IPS-18a (cell line): ENCODE measurements at regions not wholly inside any gene's neighbourhood (a gene's known extent, or its start where the extent isn't known, plus 50 kb on each side); places are given as distances from the start of the nearest gene placed in this dataset.

Experiments
- H3K27ac ChIP-seq: one replicate; pipeline ENCODE4 v1.5.1; 2013; ENCODE audit warnings: low read length
- H3K27me3 ChIP-seq: one replicate; pipeline ENCODE4 v1.6.1; 2013; ENCODE audit warnings: mild to moderate bottlenecking, low read length; ENCODE audit not compliant: control insufficient read depth, insufficient read depth
- H3K36me3 ChIP-seq: one replicate; pipeline ENCODE4 v1.6.1; 2013; ENCODE audit warnings: low read depth, low read length; ENCODE audit not compliant: control insufficient read depth
- H3K4me1 ChIP-seq: one replicate; pipeline ENCODE4 v1.6.1; 2013; ENCODE audit warnings: low read depth, low read length; ENCODE audit not compliant: control insufficient read depth
- H3K4me3 ChIP-seq: one replicate; pipeline ENCODE4 v1.5.1; 2013; ENCODE audit warnings: low read length
- H3K9ac ChIP-seq: one replicate; pipeline ENCODE4 v1.6.1; 2013; ENCODE audit warnings: mild to moderate bottlenecking, low read length, moderate library complexity
- H3K9me3 ChIP-seq: one replicate; pipeline ENCODE4 v1.6.1; 2013; ENCODE audit warnings: low read depth, low read length; ENCODE audit not compliant: control insufficient read depth

DNA sequence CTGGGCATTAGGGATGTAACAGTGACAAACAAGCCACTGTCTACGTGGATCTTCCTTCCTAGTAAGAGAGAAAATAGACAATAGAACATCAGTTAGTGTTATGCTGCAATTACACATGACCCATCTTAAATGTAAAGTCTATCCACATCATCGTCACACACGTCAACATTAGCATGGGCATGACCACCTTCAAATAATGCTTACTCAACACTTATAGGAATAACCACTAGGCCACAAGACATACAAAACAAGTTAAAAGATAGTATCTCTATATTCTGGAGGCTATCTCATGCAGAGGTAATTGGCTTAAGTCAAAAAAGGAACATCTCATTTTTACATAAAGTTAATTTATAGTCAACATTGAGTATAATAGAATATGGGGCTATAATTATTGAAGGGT is 156.5 kb downstream of the MOXD1 start:
- H3K9ac ChIP-seq = no peak overlapping the region
- no peaks in the 10 kb centered on the region for H3K4me1 ChIP-seq
- no peaks in the 10 kb centered on the region for H3K27me3 ChIP-seq
- no peak overlapping the region for H3K27ac ChIP-seq
- H3K9me3 ChIP-seq = no peaks in the 10 kb centered on the region
- no peak overlapping the region for H3K4me3 ChIP-seq
- H3K36me3 ChIP-seq = no peaks in the 10 kb centered on the region

DNA sequence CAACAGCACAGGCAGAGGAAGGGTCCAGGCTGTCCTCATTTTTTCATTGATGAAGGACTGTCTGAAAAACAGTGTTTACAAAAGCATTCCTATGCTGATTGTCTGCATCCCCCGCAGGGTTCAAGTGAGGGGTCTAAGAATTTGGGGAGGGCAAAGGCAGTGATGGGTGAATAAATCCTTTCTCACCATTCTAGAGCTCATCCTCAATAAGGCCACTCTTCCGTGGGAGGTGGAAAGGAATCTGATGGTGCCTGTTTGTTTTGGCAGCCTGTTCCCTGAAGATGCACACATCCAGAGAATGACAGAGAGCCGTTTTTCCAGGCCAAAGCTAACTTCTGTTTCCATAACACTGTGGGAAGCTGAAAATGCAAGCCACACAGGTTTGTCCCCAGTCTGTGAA is 164.5 kb downstream of the MOXD1 start:
- no peaks in the 10 kb centered on the region for H3K27me3 ChIP-seq
- H3K27ac ChIP-seq = no peak overlapping the region
- no peaks in the 10 kb centered on the region for H3K36me3 ChIP-seq
- no peaks in the 10 kb centered on the region for H3K9me3 ChIP-seq
- no peak overlapping the region for H3K9ac ChIP-seq
- H3K4me1 ChIP-seq = peaks cover 9% of the 10 kb centered on the region
- H3K4me3 ChIP-seq = no peak overlapping the region

- Histone ChIP-seq H3K4me1 (peaks cover 9% of the 10 kb centered on the region), H3K9ac (no peak overlapping the region), H3K36me3 (no peaks in the 10 kb centered on the region), H3K9me3 (no peaks in the 10 kb centered on the region), H3K27me3 (no peaks in the 10 kb centered on the region), H3K27ac (no peak overlapping the region), H3K4me3 (no peak overlapping the region)
Measured at GRCh38 chr6:132236281-132236680, 165.0 kb downstream of the MOXD1 start.

GRCh38 chr6:132235596-132236280 is 165.5 kb downstream of the MOXD1 start:
- H3K27ac ChIP-seq = no peak overlapping the region
- no peaks in the 10 kb centered on the region for H3K36me3 ChIP-seq
- H3K9me3 ChIP-seq = no peaks in the 10 kb centered on the region
- no peaks in the 10 kb centered on the region for H3K27me3 ChIP-seq
- H3K4me3 ChIP-seq = no peak overlapping the region
- H3K9ac ChIP-seq = no peak overlapping the region
- peaks cover 9% of the 10 kb centered on the region for H3K4me1 ChIP-seq

DNA sequence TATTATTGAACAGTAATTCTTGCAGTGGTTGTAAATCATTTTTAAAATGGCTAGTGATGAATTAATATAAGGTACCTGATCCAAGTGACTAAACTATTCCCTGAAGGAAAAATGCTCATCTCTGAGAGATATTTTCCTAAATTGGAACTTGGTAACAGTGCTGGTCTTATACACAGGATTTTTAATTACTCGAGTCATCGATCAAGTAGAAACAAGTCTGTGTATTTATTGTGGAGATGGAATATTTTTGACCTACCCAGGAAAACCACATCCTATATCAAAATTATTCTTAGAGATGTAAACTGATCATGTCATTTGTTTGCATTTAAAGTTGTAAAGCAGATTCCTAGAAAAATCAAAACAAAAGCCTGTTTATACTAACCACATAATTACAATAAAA is 166.9 kb downstream of the MOXD1 start:
- H3K27ac ChIP-seq = no peak overlapping the region
- H3K4me1 ChIP-seq = peaks cover 9% of the 10 kb centered on the region
- no peaks in the 10 kb centered on the region for H3K27me3 ChIP-seq
- no peaks in the 10 kb centered on the region for H3K36me3 ChIP-seq
- H3K9me3 ChIP-seq = no peaks in the 10 kb centered on the region
- no peak overlapping the region for H3K9ac ChIP-seq
- no peak overlapping the region for H3K4me3 ChIP-seq

GRCh38 chr6:132231121-132231884 is 170.0 kb downstream of the MOXD1 start:
- Histone ChIP-seq H3K36me3 (no peaks in the 10 kb centered on the region), H3K9me3 (no peaks in the 10 kb centered on the region), H3K27me3 (no peaks in the 10 kb centered on the region), H3K4me1 (peaks cover 3% of the 10 kb centered on the region), H3K27ac (no peak overlapping the region), H3K4me3 (no peak overlapping the region), H3K9ac (no peak overlapping the region)

DNA sequence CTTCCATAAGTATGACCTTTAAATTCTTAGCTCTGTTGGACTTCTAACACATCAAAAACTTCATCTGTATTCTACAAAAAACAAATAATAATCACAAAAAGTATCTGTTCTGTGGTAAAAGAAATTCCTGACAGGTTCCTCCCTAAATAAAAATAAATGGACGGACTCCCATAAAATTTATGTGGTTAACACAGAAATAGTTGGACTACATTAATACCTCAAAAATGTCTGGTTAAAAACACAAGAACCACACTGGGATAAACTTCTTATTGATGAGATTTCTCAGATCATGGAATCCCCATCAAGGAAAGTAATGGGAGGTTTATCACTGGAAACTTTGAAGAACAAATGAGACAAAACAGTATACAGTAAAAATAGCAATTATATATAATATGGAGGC is 172.4 kb downstream of the MOXD1 start:
- Histone ChIP-seq H3K4me3 (no peak overlapping the region), H3K4me1 (peaks cover 3% of the 10 kb centered on the region), H3K27ac (no peak overlapping the region), H3K27me3 (no peaks in the 10 kb centered on the region), H3K36me3 (no peaks in the 10 kb centered on the region), H3K9me3 (no peaks in the 10 kb centered on the region), H3K9ac (no peak overlapping the region)

- Histone ChIP-seq H3K36me3 (no peaks in the 10 kb centered on the region), H3K27ac (no peak overlapping the region), H3K9ac (no peak overlapping the region), H3K4me3 (no peak overlapping the region), H3K9me3 (no peaks in the 10 kb centered on the region), H3K27me3 (no peaks in the 10 kb centered on the region), H3K4me1 (peaks cover 3% of the 10 kb centered on the region)
Measured at GRCh38 chr6:132227904-132228303, 173.4 kb downstream of the MOXD1 start.

- Histone ChIP-seq H3K4me1 (peaks cover 3% of the 10 kb centered on the region), H3K4me3 (no peak overlapping the region), H3K27ac (no peak overlapping the region), H3K36me3 (no peaks in the 10 kb centered on the region), H3K9ac (no peak overlapping the region), H3K27me3 (no peaks in the 10 kb centered on the region), H3K9me3 (no peaks in the 10 kb centered on the region)
Measured at GRCh38 chr6:132224943-132225342, 176.3 kb downstream of the MOXD1 start.

DNA sequence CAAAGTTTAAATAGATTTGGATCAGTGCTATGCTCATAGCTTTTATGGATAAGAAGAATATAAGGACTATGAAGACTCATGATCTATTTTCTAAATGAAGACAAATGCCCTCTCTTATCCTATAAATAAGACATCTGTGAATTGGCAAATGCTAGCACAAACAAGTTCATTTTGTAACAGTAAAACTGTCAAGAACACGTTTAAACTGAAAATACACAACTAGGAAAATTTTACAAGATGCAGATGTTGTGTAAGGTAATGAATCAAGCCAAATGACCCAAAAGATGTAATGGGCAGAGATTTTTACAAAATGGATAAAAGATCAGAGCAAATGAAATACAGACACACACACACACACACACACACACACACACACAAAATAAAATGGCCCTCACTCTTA is 180.5 kb downstream of the MOXD1 start:
- Histone ChIP-seq H3K4me1 (no peaks in the 10 kb centered on the region), H3K36me3 (no peaks in the 10 kb centered on the region), H3K27ac (no peak overlapping the region), H3K9me3 (no peaks in the 10 kb centered on the region), H3K9ac (no peak overlapping the region), H3K27me3 (no peaks in the 10 kb centered on the region), H3K4me3 (no peak overlapping the region)

DNA sequence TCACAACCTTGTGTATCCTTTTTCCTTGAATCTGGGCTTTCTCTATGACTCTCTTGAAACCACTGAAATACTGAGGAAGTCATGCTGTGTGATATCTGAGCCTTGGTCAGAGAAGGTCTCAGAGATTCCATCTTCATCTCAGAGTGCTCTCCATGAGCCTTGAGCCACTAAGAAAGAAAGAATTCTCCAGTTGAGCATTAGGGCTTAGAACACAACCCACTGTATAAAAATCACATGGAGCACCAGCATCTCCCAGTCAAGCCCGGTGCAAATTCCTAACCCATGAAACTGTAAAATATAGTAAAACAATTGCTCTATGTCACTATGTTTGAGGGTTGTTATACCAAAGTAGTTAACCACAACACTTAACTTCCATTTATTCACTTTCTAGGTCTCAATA is 181.4 kb downstream of the MOXD1 start:
- no peaks in the 10 kb centered on the region for H3K9me3 ChIP-seq
- no peak overlapping the region for H3K27ac ChIP-seq
- no peak overlapping the region for H3K9ac ChIP-seq
- H3K4me1 ChIP-seq = no peaks in the 10 kb centered on the region
- no peaks in the 10 kb centered on the region for H3K27me3 ChIP-seq
- no peak overlapping the region for H3K4me3 ChIP-seq
- no peaks in the 10 kb centered on the region for H3K36me3 ChIP-seq
